ENCODE measurements at regions not wholly inside any gene's neighbourhood (a gene's known extent, or its start where the extent isn't known, plus 50 kb on each side); places are given as distances from the start of the nearest gene placed in this dataset.

DNA sequence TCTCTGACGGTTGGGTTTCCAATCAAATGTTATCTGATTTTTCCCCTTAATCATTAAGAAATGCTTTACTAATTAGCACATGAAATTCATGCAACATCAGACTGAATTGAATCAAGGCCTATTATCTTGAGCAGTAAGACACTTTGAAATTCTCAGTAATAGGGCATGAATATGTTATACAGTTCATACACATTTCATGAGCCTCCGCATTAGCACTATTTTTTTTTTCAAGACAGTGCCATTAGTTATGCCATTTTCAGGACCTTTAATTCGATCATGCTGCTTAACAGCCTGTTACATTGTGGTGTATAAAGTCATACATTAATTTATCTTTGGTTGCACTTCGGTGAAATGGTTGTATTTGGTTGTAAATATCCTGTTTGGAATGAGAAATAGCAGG is 862.6 kb upstream of the GOT2 start:
- TF ChIP-seq SIN3A (IDR thresholded peaks at IDR 0.05; ENCODE audit: low read depth, low read length), result no peak
- no peak for TF ChIP-seq CHD1 (IDR thresholded peaks at IDR 0.05; ENCODE audit: low read depth, low read length)
- TF ChIP-seq, protein P1, sequence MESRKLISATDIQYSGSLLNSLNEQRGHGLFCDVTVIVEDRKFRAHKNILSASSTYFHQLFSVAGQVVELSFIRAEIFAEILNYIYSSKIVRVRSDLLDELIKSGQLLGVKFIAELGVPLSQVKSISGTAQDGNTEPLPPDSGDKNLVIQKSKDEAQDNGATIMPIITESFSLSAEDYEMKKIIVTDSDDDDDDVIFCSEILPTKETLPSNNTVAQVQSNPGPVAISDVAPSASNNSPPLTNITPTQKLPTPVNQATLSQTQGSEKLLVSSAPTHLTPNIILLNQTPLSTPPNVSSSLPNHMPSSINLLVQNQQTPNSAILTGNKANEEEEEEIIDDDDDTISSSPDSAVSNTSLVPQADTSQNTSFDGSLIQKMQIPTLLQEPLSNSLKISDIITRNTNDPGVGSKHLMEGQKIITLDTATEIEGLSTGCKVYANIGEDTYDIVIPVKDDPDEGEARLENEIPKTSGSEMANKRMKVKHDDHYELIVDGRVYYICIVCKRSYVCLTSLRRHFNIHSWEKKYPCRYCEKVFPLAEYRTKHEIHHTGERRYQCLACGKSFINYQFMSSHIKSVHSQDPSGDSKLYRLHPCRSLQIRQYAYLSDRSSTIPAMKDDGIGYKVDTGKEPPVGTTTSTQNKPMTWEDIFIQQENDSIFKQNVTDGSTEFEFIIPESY (IDR thresholded peaks at IDR 0.05), result no peak
- no peak for TF ChIP-seq MYC (IDR thresholded peaks at IDR 0.05; ENCODE audit: insufficient read depth, insufficient read length, insufficient replicate concordance, low read length, severe bottlenecking)
- TF ChIP-seq, protein P2, sequence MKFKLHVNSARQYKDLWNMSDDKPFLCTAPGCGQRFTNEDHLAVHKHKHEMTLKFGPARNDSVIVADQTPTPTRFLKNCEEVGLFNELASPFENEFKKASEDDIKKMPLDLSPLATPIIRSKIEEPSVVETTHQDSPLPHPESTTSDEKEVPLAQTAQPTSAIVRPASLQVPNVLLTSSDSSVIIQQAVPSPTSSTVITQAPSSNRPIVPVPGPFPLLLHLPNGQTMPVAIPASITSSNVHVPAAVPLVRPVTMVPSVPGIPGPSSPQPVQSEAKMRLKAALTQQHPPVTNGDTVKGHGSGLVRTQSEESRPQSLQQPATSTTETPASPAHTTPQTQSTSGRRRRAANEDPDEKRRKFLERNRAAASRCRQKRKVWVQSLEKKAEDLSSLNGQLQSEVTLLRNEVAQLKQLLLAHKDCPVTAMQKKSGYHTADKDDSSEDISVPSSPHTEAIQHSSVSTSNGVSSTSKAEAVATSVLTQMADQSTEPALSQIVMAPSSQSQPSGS (IDR thresholded peaks at IDR 0.05; ENCODE audit: low read length), result no peak
- no peak for TF ChIP-seq YY1 (IDR thresholded peaks at IDR 0.05; ENCODE audit: low read depth, low read length)
